ENCODE measurements at regions not wholly inside any gene's neighbourhood (a gene's known extent, or its start where the extent isn't known, plus 50 kb on each side); places are given as distances from the start of the nearest gene placed in this dataset. TPM values are rescaled to one million over a fixed set of nuclear protein-coding genes. Genes with fewer than 3 reads are reported as not detected.

Small RNA genes in the stretch of these regions (small RNA-seq; reads per million reads assigned to genes)
- not detected for gene MIR548AE1

Data from occipital lobe (tissue), 1 donor.